CD4-positive, alpha-beta T cell treated with Interleukin-15 for 4 hours (primary cell): ENCODE measurements at regions not wholly inside any gene's neighbourhood (a gene's known extent, or its start where the extent isn't known, plus 50 kb on each side); places are given as distances from the start of the nearest gene placed in this dataset.

Source experiments
- DNase-seq: peaks from one replicate; pipeline ENCODE4 v3.0.0-alpha.2; 2020; ENCODE audit warnings: low spot score

DNA sequence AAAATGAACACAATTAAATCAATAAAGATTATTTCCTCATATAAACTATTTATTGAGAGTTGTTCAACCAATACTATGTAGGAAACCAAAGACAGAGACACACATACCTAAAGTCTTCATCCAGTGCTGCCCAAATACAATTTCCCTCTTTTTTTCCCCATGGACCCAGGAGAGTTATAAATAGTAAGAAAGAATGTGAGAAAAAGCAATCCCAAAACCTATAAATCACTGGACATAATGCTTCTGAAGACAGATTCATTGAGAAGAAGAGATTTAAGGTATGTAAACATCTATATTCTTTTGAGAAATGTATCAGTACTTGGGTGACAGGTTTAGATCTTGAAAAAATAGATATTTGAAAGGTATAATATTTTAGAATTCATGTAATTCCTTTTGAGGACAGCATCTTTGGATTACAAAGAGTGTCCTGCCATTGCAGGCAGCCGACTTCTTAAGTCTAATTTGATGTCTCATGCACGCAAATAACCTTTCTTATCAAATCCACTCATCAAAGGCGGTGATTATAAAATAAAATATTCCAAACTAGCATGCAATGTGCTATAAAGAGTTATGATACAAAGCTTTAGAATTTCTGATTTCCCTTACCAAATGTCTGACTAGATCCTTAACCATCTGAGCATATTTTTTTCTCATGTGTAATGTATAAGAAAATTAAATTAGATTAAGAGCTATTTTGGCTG lies 739.4 kb downstream of the LIG4 start:
- no peak for DNase-seq

DNA sequence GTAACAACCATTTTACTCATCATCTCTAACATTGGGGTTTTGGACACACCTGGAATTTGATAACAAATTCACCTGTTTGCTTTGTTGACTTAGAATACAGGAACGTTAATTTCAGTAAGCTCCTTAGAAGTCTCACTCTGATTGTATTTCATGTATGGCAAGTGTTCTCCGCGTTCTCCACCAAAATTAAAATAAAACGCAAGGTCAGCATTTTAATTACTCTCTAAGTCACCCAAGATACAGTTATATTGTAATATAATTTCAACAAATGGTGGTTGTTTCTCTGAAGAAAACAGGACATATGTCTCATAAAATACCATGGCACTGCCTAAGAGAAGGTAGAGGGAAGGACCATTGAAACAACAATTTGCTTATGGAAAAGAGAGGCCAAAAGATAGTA lies 742.1 kb downstream of the LIG4 start:
- DNase-seq: no peak

DNA sequence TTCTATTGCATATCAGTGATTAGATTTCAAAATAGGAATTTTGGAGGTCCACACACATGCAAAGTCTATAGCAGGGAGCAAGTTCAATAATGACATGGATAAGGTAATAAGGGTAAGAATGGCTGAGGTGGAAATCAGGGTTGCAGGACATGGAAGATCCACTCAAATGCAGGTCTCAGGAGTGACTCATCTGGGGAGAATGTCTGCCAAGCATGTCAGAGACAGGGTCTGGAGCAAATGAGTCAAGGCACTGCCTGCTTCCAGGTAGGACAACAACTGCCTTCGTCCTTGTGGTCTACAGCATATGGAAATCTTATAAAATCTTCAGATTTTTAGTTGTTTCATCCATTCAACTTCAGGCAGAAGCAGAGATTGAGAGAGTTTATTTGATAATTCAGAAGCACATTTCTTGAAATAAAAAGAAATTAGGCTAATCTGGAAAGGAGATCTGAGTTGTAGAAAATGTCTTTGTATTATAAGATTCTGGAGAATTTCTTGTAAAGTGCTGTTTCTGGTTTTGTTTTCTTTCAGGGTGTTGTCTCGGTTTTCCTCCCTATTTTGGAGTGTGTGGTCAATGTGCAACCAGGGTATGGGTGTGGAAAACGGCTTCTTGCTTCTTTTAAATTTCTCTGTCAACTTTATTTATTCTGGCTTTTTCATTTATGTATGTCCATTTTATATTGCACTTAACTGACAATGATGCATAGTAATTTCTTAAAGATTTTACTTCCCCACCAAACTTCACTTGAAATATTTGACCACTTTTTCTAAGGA lies 748.8 kb downstream of the LIG4 start:
- no peak for DNase-seq

GRCh38 chr13:107462501-107462900 lies 752.8 kb downstream of the LIG4 start:
- no peak for DNase-seq

DNA sequence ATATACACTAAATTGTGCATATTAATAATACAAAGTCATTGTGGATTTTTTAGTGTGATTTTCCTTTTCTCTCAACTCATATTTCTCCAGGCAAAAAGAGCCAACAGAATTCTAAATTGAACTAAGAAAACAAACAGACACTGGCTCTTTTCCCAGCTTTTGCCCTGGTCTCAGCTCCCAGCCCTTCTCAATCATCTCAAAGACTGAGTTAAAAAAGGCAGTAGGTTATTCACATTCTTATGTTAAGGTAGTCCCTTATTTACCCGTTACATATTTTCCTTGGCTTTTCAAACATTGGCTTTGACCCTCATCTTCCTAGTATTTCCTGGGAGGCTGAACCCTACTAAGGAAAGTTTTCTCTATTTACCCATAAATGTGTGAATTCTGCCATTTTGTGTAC lies 753.6 kb downstream of the LIG4 start:
- DNase-seq: no peak

DNA sequence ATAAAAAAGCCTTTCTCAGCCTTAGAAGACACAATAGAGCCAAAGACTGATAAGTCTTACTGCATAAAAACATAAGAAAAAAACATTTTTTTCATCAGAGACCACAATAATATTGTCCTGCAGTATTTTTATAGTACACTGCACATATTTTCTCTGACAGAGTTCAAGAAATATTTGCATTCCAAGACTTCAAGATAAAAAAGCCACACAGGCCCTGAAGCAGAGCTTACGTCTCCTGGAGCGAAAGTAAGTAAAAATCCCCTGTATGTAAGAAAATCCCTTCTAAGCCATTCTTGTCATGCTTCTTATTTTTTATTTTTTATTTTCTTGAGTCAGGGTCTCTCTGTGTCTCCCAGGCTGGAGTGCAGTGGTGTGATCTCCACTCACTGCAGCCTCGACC lies 755.9 kb downstream of the LIG4 start:
- DNase-seq: no peak

- DNase-seq: no peak
Measured at GRCh38 chr13:107458269-107458668, 757.1 kb downstream of the LIG4 start.

- DNase-seq: no peak
Measured at GRCh38 chr13:107457686-107458085, 757.6 kb downstream of the LIG4 start.

GRCh38 chr13:107456431-107456830 lies 758.9 kb downstream of the LIG4 start:
- DNase-seq: no peak

DNA sequence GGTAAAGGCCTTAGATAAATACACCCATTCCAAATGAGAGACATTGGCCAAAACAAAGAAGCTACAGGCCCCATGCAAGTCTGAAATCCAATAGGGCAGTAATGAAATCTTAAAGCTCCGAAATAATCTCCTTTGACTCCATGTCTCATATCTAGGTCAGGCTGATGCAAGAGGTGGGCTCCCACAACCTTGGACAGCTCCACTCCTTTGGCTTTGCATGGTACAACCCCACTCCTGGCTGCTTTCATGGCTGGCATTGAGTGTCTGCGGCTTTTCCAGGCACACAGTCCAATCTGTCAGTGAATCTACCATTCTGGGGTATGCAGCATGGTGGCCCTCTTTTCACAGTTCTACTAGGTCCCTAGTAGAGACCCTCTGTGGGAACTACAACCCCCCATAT lies 762.5 kb downstream of the LIG4 start:
- DNase-seq: no peak

GRCh38 chr13:107450931-107451330 lies 764.4 kb downstream of the LIG4 start:
- no peak for DNase-seq

- no peak for DNase-seq
Measured at GRCh38 chr13:107450431-107450830, 764.9 kb downstream of the LIG4 start.

DNA sequence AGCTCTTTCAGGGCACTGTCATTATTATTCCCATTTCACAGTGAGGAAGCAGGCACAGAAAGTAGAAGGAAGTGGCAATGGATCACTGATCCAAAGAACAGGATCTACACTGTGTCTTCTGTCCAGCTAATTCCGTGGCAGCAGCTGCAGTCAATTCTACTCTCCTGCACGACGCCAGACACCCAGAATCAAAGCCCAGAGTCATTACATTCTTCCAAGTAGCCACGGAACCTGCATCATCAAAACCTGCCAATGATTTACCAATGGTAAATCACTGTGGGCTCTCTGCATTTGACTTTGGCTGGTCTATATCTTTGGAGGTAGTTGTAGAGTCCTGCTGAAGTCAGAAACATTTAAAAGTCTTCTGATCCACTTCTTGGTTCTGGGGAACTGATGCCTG lies 767.7 kb downstream of the LIG4 start:
- DNase-seq: no peak

DNA sequence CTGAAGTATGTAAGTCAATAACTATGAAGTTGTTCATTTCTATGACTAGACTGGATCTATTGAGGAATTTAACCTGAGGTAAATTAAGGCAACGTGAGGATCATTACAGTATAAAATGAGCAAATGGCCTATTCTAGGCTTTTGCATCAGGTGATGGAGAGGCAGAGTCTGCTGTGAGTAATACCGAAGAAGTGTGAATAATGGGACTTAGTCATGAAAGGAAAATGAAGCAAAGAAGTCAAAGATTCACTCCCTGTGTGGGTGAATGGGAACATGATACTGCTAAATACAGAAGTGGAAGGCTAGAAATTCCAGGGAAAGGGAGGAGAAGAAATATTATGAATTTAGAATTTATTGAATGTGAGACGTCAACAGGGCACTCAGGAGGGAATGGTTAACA lies 774.1 kb downstream of the LIG4 start:
- no peak for DNase-seq

GRCh38 chr13:107438251-107438650 lies 777.1 kb downstream of the LIG4 start:
- DNase-seq: no peak

- no peak for DNase-seq
Measured at GRCh38 chr13:107434347-107434746, 781.0 kb downstream of the LIG4 start.

DNA sequence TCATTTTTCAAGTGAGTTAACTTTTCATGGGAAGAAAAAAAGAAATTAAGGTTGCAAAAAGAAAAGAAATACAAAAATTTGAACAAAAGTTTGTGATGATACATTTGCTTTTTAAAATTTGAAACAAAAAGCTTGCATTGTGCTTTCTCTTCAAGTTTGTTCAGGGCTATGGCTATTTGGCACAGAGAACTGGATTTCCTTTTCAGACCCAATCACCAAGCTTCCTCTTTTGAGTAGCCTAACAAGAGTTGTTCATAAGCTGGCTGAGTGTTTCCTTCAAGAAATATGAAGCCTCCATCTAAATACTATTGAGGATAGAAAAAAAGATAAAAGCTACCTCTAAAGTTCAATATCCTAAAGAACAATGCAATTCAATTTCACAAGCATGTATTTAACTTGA lies 787.8 kb downstream of the LIG4 start:
- DNase-seq: no peak

DNA sequence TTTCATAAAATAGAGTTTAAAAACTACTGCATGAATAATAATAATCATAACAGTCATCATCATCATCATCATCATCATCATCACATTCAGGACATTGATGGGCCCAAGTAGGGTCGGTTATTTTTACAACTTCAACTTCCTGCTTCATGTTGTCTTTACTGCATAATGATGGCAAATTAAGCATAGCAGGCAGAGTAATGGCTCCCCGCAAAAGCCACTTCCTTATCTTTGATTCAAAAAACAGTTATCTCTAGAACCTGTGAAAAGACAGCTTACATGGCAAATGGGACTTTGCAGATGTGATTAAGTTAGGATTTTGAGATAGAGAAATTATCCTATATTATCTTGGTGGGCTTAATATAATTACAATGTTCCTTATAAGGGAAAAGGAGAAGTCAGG lies 792.9 kb downstream of the LIG4 start:
- DNase-seq: no peak

DNA sequence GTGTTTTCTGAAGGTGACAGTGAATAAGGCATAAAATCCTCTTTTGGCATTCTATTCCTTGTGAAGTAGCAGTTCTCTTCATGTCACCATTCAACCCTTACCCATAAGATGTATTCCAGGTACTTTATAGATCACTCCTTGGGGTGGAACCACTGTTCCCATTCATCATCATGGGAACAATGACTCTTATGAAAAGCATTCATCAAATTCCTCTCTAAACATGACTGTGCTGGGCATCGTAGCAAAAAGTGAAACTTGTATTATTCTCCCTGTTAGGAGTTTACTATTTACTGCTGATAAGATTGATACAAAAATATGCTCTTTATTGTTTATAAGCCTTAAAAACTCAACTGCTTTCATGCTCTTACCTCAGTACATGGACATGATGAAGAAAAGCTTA lies 793.4 kb downstream of the LIG4 start:
- no peak for DNase-seq

DNA sequence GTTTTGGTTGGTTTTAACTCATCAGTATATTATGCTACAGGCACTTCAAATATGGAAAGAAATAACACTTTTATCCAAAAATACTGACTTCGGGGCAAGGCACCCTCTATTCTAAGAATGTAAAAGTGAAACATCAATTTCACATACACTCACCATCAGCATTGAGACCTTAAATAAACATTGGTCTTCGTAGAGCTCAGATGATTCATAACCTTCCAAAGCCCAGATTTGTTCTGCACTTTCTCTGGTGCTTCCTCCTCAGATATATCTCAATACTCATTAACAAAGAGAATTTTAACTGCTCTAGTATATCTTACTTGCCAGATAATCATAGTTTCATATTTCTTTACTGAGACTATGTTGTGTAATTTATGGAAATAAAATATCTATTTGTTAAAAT lies 794.3 kb downstream of the LIG4 start:
- DNase-seq: no peak

DNA sequence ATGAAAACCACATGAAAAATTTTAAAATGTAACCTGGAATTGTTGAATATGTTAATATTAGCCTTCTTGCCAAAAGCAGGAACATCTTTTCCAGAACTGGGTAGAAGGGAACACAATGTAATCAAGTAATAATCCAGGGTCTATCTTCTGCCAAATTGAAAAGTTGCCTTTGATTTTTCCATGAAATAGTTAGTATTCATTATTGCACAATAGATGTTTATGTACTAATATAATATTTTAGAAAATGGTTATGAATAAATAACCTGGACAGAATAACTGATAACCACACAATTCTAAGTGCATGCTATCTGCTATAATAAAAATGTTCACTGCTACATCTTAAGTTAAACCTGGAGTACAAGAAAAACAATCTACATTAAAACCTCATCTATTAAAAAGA lies 802.3 kb downstream of the LIG4 start:
- DNase-seq: no peak

- DNase-seq: no peak
Measured at GRCh38 chr13:107407074-107407473, 808.3 kb downstream of the LIG4 start.

DNA sequence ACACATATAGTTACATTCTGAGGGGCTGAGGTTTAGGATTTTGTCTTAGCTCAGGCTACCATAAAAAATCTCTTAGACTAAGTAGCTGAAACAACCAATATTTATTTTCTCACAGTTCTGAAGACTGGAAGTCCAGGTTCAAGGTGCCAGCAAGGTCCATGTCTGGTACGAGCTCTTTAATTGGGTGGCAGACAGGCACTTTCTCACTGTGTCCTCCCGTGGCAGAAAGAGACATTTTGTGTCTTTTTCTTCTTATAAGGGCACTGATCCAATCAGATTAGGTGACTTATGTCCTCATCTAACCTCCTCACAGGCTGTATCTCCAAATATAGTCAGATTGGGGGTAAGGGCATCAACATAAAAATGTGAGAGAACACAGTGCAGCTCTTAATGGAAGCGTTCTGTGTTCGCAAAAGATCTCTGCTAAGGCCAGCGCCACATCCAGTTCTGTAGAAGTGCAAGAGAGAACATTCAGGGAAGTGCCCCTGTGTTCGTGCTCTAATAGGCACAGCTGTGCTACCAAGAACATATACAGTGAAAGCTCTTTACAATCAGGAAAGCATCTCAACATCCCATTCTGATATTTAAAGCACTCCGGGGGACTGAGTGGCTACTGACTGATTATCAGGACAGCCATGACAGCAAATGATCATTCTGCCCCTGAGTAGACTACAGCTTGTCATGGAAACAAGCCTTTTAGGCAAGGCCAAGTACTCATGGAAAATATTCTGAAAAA lies 819.2 kb downstream of the LIG4 start:
- no peak for DNase-seq
